HFFc6 (cell line): ENCODE measurements at regions not wholly inside any gene's neighbourhood (a gene's known extent, or its start where the extent isn't known, plus 50 kb on each side); places are given as distances from the start of the nearest gene placed in this dataset.

ENCODE experiments used
- DNase-seq: peaks from one replicate; pipeline ENCODE4 v3.0.0-alpha.2; 2018
- H3K27ac Mint-ChIP-seq: 2 replicates; pipeline ENCODE4 v1.8.0; 2020; ENCODE audit warnings: mild to moderate bottlenecking, mixed read lengths
- H3K27me3 Mint-ChIP-seq: 2 replicates; pipeline ENCODE4 v1.8.0; 2021; ENCODE audit warnings: mild to moderate bottlenecking, moderate library complexity, mixed read lengths; ENCODE audit not compliant: insufficient read depth
- H3K36me3 Mint-ChIP-seq: 2 replicates; pipeline ENCODE4 v1.8.0; 2021; ENCODE audit warnings: low read depth, mixed read lengths
- H3K4me1 Mint-ChIP-seq: 2 replicates; pipeline ENCODE4 v1.8.0; 2020; ENCODE audit warnings: low read depth, mixed read lengths
- H3K4me3 Mint-ChIP-seq: 2 replicates; pipeline ENCODE4 v1.8.0; 2020; ENCODE audit warnings: mild to moderate bottlenecking, moderate library complexity, mixed read lengths
- H3K9me3 Mint-ChIP-seq: 2 replicates; pipeline ENCODE4 v1.8.0; 2020; ENCODE audit warnings: mild to moderate bottlenecking, mixed read lengths
- TF ChIP-seq, protein P1 (sequence below): fragments of 200-600 bp; sonication (generic); IDR thresholded peaks from 2 replicates; pipeline ENCODE4 v1.5.0; 2021; ENCODE audit warnings: antibody characterized with exemption, mild to moderate bottlenecking

DNA sequence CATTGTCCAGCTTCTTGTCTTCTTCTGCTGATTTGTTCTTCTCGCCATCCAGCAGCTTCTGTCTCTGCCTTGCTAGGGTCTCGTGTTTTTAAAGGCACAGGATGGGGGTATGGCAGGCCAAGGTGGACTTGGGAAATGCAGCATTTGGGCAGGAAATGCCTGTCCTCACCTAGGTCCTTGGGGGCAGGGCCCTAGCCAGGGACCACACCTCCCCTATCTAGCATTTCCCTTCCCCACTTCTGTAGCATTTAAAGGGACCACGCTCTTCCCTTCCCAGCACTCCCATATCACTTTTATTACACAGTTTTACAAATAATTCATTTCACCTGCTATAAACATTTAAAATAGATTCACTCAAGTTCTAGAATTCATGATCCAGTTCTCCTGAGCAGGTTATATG, 315.4 kb upstream of the LMCD1 start:
- no peak overlapping the region for H3K27ac Mint-ChIP-seq
- no peaks in the 10 kb centered on the region for H3K36me3 Mint-ChIP-seq
- TF ChIP-seq, protein P1, sequence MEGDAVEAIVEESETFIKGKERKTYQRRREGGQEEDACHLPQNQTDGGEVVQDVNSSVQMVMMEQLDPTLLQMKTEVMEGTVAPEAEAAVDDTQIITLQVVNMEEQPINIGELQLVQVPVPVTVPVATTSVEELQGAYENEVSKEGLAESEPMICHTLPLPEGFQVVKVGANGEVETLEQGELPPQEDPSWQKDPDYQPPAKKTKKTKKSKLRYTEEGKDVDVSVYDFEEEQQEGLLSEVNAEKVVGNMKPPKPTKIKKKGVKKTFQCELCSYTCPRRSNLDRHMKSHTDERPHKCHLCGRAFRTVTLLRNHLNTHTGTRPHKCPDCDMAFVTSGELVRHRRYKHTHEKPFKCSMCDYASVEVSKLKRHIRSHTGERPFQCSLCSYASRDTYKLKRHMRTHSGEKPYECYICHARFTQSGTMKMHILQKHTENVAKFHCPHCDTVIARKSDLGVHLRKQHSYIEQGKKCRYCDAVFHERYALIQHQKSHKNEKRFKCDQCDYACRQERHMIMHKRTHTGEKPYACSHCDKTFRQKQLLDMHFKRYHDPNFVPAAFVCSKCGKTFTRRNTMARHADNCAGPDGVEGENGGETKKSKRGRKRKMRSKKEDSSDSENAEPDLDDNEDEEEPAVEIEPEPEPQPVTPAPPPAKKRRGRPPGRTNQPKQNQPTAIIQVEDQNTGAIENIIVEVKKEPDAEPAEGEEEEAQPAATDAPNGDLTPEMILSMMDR: no peak
- H3K9me3 Mint-ChIP-seq: peaks cover 23% of the 10 kb centered on the region
- H3K4me3 Mint-ChIP-seq: no peak overlapping the region
- no peaks in the 10 kb centered on the region for H3K4me1 Mint-ChIP-seq
- peaks cover 2% of the 10 kb centered on the region; the same call in 1 of the 2 replicates for H3K27me3 Mint-ChIP-seq
- DNase-seq: no peak

DNA sequence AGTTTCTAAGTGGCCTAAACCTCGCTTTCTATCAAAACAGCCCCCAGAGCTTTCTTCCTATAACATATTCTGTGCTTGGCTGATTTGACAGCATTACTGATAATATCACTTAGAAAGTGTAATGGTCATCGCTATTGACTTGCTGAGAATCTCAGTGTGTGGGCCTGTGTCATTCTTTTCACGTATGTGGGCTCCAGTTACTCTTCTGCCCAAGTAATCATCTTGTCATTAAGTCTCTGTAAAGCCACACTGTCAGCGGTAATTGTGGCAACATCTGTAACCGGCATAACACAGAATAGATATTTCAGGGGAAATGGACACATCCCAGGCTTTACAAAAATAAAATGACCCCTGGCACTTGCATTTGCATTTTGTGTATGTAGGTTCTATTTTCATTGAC, 313.6 kb upstream of the LMCD1 start:
- Mint-ChIP-seq H3K36me3 (no peaks in the 10 kb centered on the region), H3K27me3 (no peaks in the 10 kb centered on the region; the same call in 1 of the 2 replicates)

DNA sequence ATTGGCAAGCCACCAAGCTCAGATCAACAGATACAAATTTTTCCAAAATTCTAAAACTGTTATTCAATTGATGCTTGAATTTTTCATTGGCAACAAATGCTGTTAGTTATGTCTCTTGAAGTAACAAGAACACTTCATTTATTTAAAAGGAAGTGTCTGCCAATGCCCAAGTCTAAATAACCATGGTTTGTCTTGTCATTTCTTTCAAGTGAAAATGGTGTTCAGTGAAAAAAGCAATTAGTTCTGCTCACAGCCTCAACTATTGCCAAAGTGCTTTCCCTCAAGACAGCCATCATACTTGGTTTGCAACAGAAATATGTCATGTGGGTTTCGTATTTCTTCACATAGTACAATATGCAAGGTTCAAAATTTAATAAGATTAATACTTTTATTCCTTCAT, 312.6 kb upstream of the LMCD1 start:
- DNase-seq: no peak
- H3K27ac Mint-ChIP-seq: no peak overlapping the region
- H3K4me1 Mint-ChIP-seq: no peaks in the 10 kb centered on the region
- peaks cover 25% of the 10 kb centered on the region for H3K9me3 Mint-ChIP-seq
- no peak overlapping the region for H3K4me3 Mint-ChIP-seq
- TF ChIP-seq, protein P1: no peak
- no peaks in the 10 kb centered on the region for H3K36me3 Mint-ChIP-seq
- H3K27me3 Mint-ChIP-seq: no peaks in the 10 kb centered on the region; the same call in 1 of the 2 replicates

More for the DNA sequence above, 313.6 kb upstream of the LMCD1 start:
- no peak for DNase-seq
- no peaks in the 10 kb centered on the region for H3K4me1 Mint-ChIP-seq
- H3K27ac Mint-ChIP-seq: no peak overlapping the region
- TF ChIP-seq, protein P1: no peak
- no peak overlapping the region for H3K4me3 Mint-ChIP-seq
- H3K9me3 Mint-ChIP-seq: peaks cover 27% of the 10 kb centered on the region

DNA sequence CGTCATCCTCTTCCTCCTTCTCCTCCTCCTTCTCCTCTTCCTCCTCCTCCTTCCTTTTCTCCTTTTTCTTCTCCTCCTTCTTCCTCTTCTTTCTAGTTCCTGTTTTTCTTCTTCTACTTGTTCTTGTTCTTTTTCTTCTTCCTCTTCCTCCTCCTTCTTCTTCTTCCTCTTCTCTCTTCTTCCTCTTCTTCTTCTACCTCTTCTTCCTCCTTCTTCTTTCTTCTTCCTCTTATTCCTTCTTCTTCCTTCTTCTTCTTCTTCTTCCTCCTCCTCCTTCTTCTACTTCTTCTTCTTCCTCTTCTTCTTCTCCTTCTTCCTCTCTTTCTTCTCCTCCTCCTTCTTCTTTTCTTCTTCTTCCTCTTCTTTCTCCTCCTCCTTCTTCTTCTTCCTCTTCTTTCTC, 310.2 kb upstream of the LMCD1 start:
- H3K27me3 Mint-ChIP-seq: no peaks in the 10 kb centered on the region
- H3K36me3 Mint-ChIP-seq: no peaks in the 10 kb centered on the region
- no peak overlapping the region for H3K4me3 Mint-ChIP-seq
- H3K4me1 Mint-ChIP-seq: no peaks in the 10 kb centered on the region
- H3K27ac Mint-ChIP-seq: no peak overlapping the region
- H3K9me3 Mint-ChIP-seq: peaks cover 25% of the 10 kb centered on the region
- no peak for DNase-seq
- TF ChIP-seq, protein P1: no peak

DNA sequence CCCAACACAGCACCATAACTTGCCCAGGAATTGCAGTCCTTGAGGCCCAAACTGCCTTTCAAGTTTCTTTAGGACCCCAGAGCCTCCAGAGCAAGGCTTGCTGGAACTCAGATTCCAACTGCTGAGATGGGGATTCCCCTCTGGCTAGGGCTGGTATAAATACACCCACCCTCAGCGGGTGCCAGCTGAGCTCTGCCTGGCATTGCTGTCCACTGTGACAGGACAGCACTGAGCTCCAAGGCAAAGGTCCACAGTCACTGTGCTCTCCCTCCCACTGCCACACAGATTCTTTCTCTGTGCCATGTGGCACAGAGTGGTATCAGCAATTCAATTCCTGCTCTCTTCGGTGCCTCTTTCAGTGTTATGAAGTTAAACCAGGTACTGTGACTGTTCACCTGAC, 304.2 kb upstream of the LMCD1 start:
- H3K27me3 Mint-ChIP-seq: no peaks in the 10 kb centered on the region

More for the DNA sequence above, 304.2 kb upstream of the LMCD1 start:
- DNase-seq: no peak
- TF ChIP-seq, protein P1: no peak
- H3K4me1 Mint-ChIP-seq: no peaks in the 10 kb centered on the region
- no peak overlapping the region for H3K27ac Mint-ChIP-seq
- peaks cover 18% of the 10 kb centered on the region for H3K9me3 Mint-ChIP-seq
- H3K4me3 Mint-ChIP-seq: no peak overlapping the region
- H3K36me3 Mint-ChIP-seq: no peaks in the 10 kb centered on the region
